GM03348 (cell line): ENCODE measurements at regions not wholly inside any gene's neighbourhood (a gene's known extent, or its start where the extent isn't known, plus 50 kb on each side); places are given as distances from the start of the nearest gene placed in this dataset.
"Not testable (repeated sequence)": the region's sequence is repeated elsewhere in the genome, so short reads cannot be mapped to it uniquely, and the experiment has no call there.

Experiments
- DNase-seq: peaks from one replicate; pipeline ENCODE4 v3.0.0; 2012; ENCODE audit warnings: low spot score

GRCh38 chr5:10126900-10127299, 122.8 kb downstream of the ATPSCKMT start:
- DNase-seq: no peak

GRCh38 chr5:10125116-10125515, 124.6 kb downstream of the ATPSCKMT start:
- no peak for DNase-seq

GRCh38 chr5:10124287-10124686, 125.4 kb downstream of the ATPSCKMT start:
- peak; percentile 24 for DNase-seq

GRCh38 chr5:10123254-10123989, 126.3 kb downstream of the ATPSCKMT start:
- no peak for DNase-seq

GRCh38 chr5:10122076-10122726, 127.5 kb downstream of the ATPSCKMT start:
- no peak for DNase-seq

GRCh38 chr5:10120934-10121333, 128.8 kb downstream of the ATPSCKMT start:
- DNase-seq: no peak

DNA sequence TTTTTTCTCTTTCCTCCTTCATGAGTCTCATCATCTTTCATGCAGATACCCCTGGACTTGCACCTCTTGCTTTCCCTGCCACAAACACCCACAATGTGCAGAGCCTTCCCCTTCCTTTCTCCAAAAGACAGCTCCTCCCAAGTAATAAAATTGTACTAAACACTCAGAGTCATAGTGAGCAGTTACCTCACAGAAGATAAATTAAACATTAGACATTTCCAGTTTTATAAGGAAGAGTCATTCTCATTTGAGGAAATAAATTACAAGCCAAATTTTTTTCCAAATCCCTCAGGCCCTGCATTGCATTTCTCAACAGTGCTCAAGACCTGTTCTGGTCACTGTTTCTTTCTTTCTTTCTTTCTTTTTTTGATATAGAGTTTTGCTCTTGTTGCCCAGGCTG, 131.5 kb downstream of the ATPSCKMT start:
- peak; percentile 24 for DNase-seq

DNA sequence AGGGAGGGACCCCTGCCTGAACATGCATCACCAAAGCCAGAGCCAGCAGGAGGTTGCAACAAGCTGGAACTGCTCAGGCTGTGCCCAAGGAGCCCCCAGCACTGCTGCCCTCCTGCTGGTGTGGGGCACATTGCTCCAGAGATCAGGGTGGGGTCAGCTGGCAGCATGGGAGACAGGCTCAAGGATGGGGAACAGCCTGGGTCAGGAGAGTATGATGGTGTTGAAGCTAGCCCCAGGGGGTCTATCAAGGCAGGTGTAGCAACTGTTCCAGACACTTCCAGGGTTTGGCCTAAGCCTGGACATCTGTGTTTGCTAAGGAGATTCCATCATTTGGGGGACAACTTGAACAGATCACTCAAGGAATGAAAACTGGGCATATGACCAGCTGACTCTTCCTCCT, 133.1 kb downstream of the ATPSCKMT start:
- DNase-seq: no peak

GRCh38 chr5:10115669-10116068, 134.0 kb downstream of the ATPSCKMT start:
- no peak for DNase-seq

- DNase-seq: peak; percentile 85
These were observed 138.1 kb downstream of the ATPSCKMT start for GRCh38 chr5:10111571-10111970.

DNA sequence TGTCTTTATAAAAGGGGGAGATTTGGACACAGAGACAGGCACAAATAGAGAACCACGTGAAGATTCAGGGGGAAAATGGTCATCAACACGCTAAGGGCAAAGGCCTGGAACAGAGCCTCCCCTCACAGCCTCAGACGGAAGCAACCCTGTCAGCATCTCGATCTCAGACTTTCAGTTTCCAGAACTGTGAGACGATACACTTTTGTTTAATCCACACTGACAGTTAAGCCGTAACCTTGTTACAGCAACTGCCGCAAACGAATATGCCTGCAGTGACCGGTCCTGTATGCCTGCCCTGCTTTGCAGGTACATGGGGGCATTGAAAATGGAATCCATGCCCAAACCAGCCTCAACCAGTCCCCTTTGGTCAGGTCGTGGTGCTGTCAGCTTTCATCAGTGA, 139.5 kb downstream of the ATPSCKMT start:
- DNase-seq: no peak

DNA sequence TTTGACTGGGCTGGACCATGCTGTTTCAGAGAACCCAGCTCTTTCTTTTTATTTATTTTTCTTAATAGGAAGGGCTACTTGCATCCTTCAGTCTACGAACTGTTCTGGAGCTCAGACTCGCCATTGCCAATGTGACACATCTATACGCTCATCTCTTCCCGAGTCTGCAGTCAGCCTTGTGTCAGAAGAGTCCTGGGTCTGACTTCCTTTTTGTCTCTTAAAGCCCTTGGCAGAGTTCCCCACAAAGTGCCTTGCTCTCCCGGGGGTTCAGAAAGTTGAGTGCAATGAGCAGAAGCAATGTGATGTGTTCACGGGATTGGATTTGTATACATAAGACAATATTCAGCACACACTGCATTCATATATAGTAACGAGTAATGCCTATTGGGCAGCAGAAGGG, 140.4 kb downstream of the ATPSCKMT start:
- DNase-seq: no peak

GRCh38 chr5:10106806-10107205, 142.9 kb downstream of the ATPSCKMT start:
- peak; percentile 47 for DNase-seq

DNA sequence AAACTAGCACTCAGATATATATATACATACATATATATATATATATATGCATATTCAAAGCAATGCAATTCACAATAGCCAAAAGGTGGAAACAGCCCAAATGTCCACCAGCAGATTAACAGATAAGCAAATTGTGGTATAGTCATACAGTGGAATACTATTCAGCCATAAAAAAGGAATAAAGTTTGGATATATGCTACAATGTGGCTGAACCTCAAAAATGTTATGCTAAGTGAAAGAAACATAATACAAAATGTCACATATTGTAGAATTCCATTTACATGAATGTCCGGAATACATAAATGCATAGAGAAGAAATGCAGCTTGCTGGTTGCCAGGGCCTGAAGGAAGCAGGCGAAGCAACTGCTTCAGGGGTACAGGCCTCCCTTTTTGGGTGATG, 143.4 kb downstream of the ATPSCKMT start:
- no peak for DNase-seq

- no peak for DNase-seq
These were observed 146.8 kb downstream of the ATPSCKMT start for GRCh38 chr5:10102706-10103497.

DNA sequence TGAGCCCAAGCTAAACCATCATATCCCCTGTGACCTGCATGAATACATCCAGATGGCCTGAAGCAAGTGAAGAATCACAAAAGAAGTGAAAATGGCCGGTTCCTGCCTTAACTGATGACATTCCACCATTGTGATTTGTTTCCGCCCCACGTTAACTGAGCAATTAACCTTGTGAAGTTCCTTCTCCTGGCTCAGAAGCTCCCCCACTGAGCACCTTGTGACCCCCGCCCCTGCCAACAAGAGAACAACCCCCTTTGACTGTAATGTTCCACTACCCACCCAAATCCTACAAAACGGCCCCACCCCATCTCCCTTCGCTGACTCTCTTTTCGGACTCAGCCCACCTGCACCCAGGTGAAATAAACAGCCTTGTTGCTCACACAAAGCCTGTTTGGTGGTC, 147.5 kb downstream of the ATPSCKMT start:
- DNase-seq: not testable (repeated sequence)

DNA sequence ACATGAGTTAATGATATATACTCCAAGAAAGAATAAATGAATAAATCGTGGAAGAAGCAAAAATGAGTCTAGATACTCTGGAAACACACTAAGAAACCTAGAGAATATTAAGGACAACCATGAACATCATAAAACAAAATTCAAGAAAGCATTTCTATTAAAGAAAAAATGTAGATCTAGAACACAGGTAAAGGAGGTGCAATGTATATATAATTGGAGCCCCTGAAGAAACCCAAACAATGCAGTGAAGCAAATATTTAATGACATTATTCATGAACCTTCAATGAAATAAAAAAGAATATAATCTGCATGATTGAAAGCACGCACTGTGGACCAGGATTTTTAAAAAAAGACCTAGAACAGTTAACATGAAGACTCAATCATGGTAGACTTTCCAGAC, 150.1 kb downstream of the ATPSCKMT start:
- DNase-seq: no peak

DNA sequence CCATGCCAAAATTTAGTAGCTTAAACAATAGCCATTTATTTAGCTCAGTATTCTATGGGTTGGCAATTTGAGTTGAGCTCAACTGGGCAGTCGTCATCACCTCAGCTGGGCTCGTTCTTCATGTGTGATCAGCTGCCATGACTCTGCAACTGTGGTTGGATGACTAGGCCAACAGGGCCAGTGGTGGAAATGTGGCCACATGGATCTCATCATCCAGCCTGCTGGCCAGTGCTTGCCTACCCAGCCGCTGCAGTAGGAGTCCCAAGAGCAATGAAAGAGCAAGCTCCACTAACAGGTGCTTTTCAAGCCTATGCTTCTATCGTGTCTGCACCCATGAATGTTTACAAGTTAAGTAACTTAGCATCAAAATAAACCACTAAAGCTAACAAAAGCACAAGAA, 158.0 kb downstream of the ATPSCKMT start:
- DNase-seq: no peak

- no peak for DNase-seq
These were observed 159.6 kb downstream of the ATPSCKMT start for GRCh38 chr5:10090074-10090473.

- no peak for DNase-seq
These were observed 164.5 kb downstream of the ATPSCKMT start for GRCh38 chr5:10085185-10085584.

DNA sequence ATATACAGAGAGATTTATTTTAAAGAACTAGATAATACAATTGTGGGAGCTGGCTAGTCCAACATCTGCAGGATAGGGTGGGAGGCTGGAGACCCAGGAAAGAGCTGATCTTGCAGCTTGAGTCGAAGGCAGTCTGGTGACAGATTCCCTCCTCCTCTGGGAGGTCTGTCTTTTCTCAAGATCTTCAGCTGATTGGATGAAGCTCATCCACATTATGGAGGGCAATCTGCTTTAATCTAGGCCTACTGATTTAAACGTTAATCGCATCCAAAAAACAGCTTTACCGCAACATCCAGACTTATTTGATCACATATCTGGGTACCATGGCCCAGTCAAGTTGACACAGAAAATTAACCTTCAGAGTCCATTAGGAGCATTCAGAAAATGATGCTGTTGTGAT, 168.1 kb downstream of the ATPSCKMT start:
- no peak for DNase-seq

DNA sequence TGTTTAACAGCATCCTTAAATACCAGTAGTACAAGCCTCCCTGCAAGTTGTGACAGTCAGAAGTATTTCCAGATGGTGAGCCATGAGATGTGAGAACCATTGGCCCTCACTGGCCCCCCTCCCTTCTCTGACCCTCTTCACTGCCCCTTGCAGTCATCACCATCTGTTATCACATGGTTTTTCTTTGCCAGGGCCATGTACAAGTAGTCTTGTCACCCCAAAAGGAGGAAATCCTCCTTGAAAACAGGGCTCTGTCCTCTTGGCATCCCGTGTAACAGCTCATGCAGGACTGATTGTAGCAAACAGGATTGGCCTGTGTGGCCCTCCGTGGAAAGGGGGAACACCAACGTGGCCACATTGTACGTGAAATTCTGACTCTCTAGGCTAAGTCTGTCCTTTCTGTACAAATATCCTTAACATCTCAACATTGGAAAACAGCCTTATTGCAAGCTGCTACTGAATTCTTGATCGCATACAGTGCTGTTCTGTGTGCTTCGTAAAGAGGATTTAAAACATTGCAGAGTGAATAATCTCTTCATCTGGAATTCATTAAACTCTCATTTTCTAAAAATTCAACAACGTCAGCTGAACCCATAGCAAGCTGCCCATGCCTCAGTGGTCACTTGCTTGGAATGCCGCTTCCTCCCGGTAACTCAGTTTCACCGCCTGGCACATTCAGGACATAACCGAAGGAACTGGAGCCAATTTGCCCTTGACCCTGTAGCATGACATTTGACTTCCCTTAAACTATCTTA, 171.7 kb downstream of the ATPSCKMT start:
- DNase-seq: peak; percentile 75
